OCI-LY3 (cell line): ENCODE measurements at regions not wholly inside any gene's neighbourhood (a gene's known extent, or its start where the extent isn't known, plus 50 kb on each side); places are given as distances from the start of the nearest gene placed in this dataset.

Experiments
- H2AFZ ChIP-seq: fragments of 200-600, 300-600 bp; shearing (Covaris generic); 2 replicates; pipeline ENCODE4 v1.6.0; 2014; ENCODE audit warnings: antibody characterized with exemption, low read depth, low read length
- H3K27ac ChIP-seq: fragments of 200-600, 300-600 bp; sonication (generic); 2 replicates; pipeline ENCODE4 v1.5.1; 2014; ENCODE audit warnings: mild to moderate bottlenecking, low read length, moderate library complexity, mixed read lengths
- H3K27me3 ChIP-seq: fragments of 200-600, 300-600 bp; sonication (generic); 2 replicates; pipeline ENCODE4 v1.6.1; 2014; ENCODE audit warnings: low read depth, low read length, mixed read lengths
- H3K36me3 ChIP-seq: fragments of 200-600, 300-600 bp; sonication (generic); replicated peaks from 2 replicates; pipeline ENCODE3; 2014; ENCODE audit warnings: low read depth, low read length, mixed read lengths
- H3K4me1 ChIP-seq: fragments of 300-600, 200-600 bp; sonication (generic); 2 replicates; pipeline ENCODE4 v1.6.1; 2014; ENCODE audit warnings: low read length, mixed read lengths
- H3K4me2 ChIP-seq: fragments of 200-600, 300-600 bp; sonication (generic); 2 replicates; pipeline ENCODE4 v1.6.1; 2014; ENCODE audit warnings: low read length, mixed read lengths
- H3K4me3 ChIP-seq: fragments of 300-600, 200-600 bp; sonication (generic); 2 replicates; pipeline ENCODE4 v1.5.1; 2014; ENCODE audit warnings: antibody characterized with exemption, mild to moderate bottlenecking, low read length, moderate library complexity
- H3K79me2 ChIP-seq: fragments of 300-600, 200-600 bp; shearing (Covaris generic); 2 replicates; pipeline ENCODE4 v1.6.1; 2014; ENCODE audit warnings: mild to moderate bottlenecking, low read length, mixed read lengths
- H3K9ac ChIP-seq: fragments of 300-600, 200-600 bp; shearing (Covaris generic); 2 replicates; pipeline ENCODE4 v1.6.0; 2014; ENCODE audit warnings: mild to moderate bottlenecking, low read length, moderate library complexity
- H3K9me3 ChIP-seq: fragments of 200-600, 300-600 bp; shearing (Covaris generic); 2 replicates; pipeline ENCODE4 v1.6.1; 2014; ENCODE audit warnings: low read length, mixed read lengths; ENCODE audit not compliant: insufficient read depth
- H4K20me1 ChIP-seq: fragments of 200-600, 300-600 bp; sonication (generic); 2 replicates; pipeline ENCODE4 v1.6.1; 2016; ENCODE audit warnings: low read length, mixed read lengths; ENCODE audit not compliant: insufficient read depth
- CTCF ChIP-seq: fragments of 200-600, 300-600 bp; sonication (generic); IDR thresholded peaks from 2 replicates; pipeline ENCODE4 v1.5.1; 2014; ENCODE audit warnings: antibody characterized with exemption, low read length, low read depth
- EZH2phosphoT487 ChIP-seq: fragments of 200-600 bp; shearing (Covaris generic); IDR thresholded peaks from 2 replicates; pipeline ENCODE4 v1.6.1; 2018; ENCODE audit warnings: antibody characterized with exemption, mixed run types, low read depth

- no peak overlapping the region for H3K27ac ChIP-seq
- no peak for TF ChIP-seq EZH2phosphoT487
- TF ChIP-seq CTCF = no peak
Observed at GRCh38 chr12:67773896-67774295, 125.4 kb downstream of the DYRK2 start.

GRCh38 chr12:67774983-67775587 is 126.5 kb downstream of the DYRK2 start:
- Histone ChIP-seq H4K20me1 (no peaks in the 10 kb centered on the region), H3K4me2 (no peak overlapping the region), H3K79me2 (no peaks in the 10 kb centered on the region), H3K9me3 (no peaks in the 10 kb centered on the region), H3K36me3 (no peaks in the 10 kb centered on the region), H3K4me3 (no peak overlapping the region), H3K4me1 (no peaks in the 10 kb centered on the region), H2AFZ (no peak overlapping the region), H3K27ac (no peak overlapping the region), H3K27me3 (no peaks in the 10 kb centered on the region), H3K9ac (no peak overlapping the region)
- no peak for TF ChIP-seq CTCF
- TF ChIP-seq EZH2phosphoT487 = no peak

More at GRCh38 chr12:67773896-67774295, 125.4 kb downstream of the DYRK2 start:
- Histone ChIP-seq H3K27me3 (no peaks in the 10 kb centered on the region), H3K79me2 (no peaks in the 10 kb centered on the region), H3K9me3 (no peaks in the 10 kb centered on the region), H3K4me3 (no peak overlapping the region), H3K4me1 (no peaks in the 10 kb centered on the region), H3K9ac (no peak overlapping the region), H2AFZ (no peak overlapping the region), H4K20me1 (no peaks in the 10 kb centered on the region), H3K4me2 (no peak overlapping the region), H3K36me3 (no peaks in the 10 kb centered on the region)

- H3K4me3 ChIP-seq = no peak overlapping the region
- H3K4me2 ChIP-seq = no peak overlapping the region
- TF ChIP-seq CTCF (no peak), EZH2phosphoT487 (no peak)
- no peaks in the 10 kb centered on the region for H3K9me3 ChIP-seq
- H3K79me2 ChIP-seq = no peaks in the 10 kb centered on the region
- H3K9ac ChIP-seq = no peak overlapping the region
- no peak overlapping the region for H2AFZ ChIP-seq
- no peak overlapping the region for H3K27ac ChIP-seq
- H3K36me3 ChIP-seq = no peaks in the 10 kb centered on the region
- H4K20me1 ChIP-seq = no peaks in the 10 kb centered on the region
- no peaks in the 10 kb centered on the region for H3K27me3 ChIP-seq
- H3K4me1 ChIP-seq = peaks cover 10% of the 10 kb centered on the region; the same call in 1 of the 2 replicates
Observed at GRCh38 chr12:67780580-67781084, 132.1 kb downstream of the DYRK2 start.

- Histone ChIP-seq H3K27ac (no peak overlapping the region), H3K4me2 (no peak overlapping the region), H3K4me1 (peaks cover 13% of the 10 kb centered on the region; the same call in 1 of the 2 replicates), H4K20me1 (no peaks in the 10 kb centered on the region), H3K27me3 (no peaks in the 10 kb centered on the region), H3K4me3 (no peak overlapping the region), H2AFZ (no peak overlapping the region), H3K9ac (no peak overlapping the region), H3K36me3 (no peaks in the 10 kb centered on the region), H3K79me2 (no peaks in the 10 kb centered on the region), H3K9me3 (no peaks in the 10 kb centered on the region)
- no peak for TF ChIP-seq EZH2phosphoT487
- TF ChIP-seq CTCF = no peak
Observed at GRCh38 chr12:67782573-67782972, 134.0 kb downstream of the DYRK2 start.
